IMR-90 (cell line): ENCODE measurements at regions not wholly inside any gene's neighbourhood (a gene's known extent, or its start where the extent isn't known, plus 50 kb on each side); places are given as distances from the start of the nearest gene placed in this dataset.

Experiments used
- ATAC-seq: fragments of 200-7000 bp; cut with Tn5 transposase; 2 replicates; pipeline ENCODE4 v1.9.1; 2020; ENCODE audit warnings: low read depth, mild to moderate bottlenecking, moderate library complexity
- BruUV-seq: library from RNA; stranded (reverse); fragments of 400-500 nt; replicated peaks from 2 replicates; lab custom pipeline; 2021; lab: Mats Ljungman, UMichigan
- CTCF ChIA-PET: fragments of 300-600 bp; formaldehyde crosslinking; extraction: SDS; loops from one replicate; lab custom pipeline; 2021; ENCODE audit warnings: antibody characterized with exemption; lab: Yijun Ruan, JAX
- POLR2A ChIA-PET: fragments of 300-600 bp; sonication (Branson Sonifier 250); formaldehyde crosslinking; loops from one replicate; lab custom pipeline; 2022; ENCODE audit warnings: antibody characterized with exemption; ENCODE audit not compliant: unreplicated experiment; lab: Charles Lee
- DNase-seq: peaks from one replicate; pipeline ENCODE4 v3.0.0; 2013
- H2AFZ ChIP-seq: replicated peaks from 2 replicates; pipeline ENCODE3; 2013; ENCODE audit warnings: low read length, mild to moderate bottlenecking; ENCODE audit not compliant: poor library complexity
- H2AK5ac ChIP-seq: 2 replicates; pipeline ENCODE4 v1.6.1; 2013; ENCODE audit warnings: low read depth, low read length, inconsistent platforms
- H2AK9ac ChIP-seq: replicated peaks from 2 replicates; pipeline ENCODE3; 2013; ENCODE audit warnings: mild to moderate bottlenecking, low read depth, low read length, moderate library complexity; ENCODE audit not compliant: poor library complexity
- H2BK120ac ChIP-seq: 2 replicates; pipeline ENCODE4 v1.6.1; 2013; ENCODE audit warnings: low read depth, low read length, inconsistent platforms
- H2BK15ac ChIP-seq: 3 replicates; pipeline ENCODE4 v1.6.1; 2013; ENCODE audit warnings: low read depth, low read length, inconsistent platforms
- H2BK20ac ChIP-seq: 2 replicates; pipeline ENCODE4 v1.6.1; 2013; ENCODE audit warnings: low read depth, mild to moderate bottlenecking, inconsistent platforms, low read length, moderate library complexity
- H2BK5ac ChIP-seq: 2 replicates; pipeline ENCODE4 v1.6.1; 2013; ENCODE audit warnings: mild to moderate bottlenecking, low read depth, low read length, inconsistent platforms; ENCODE audit not compliant: poor library complexity, severe bottlenecking
- H3K14ac ChIP-seq: replicated peaks from 2 replicates; pipeline ENCODE4 v1.6.1; 2013; ENCODE audit warnings: low read depth, low read length, inconsistent platforms
- H3K18ac ChIP-seq: 2 replicates; pipeline ENCODE4 v1.6.1; 2013; ENCODE audit warnings: low read depth, low read length, control low read depth
- H3K23ac ChIP-seq: 2 replicates; pipeline ENCODE4 v1.6.1; 2013; ENCODE audit warnings: low read depth, low read length, inconsistent platforms
- H3K27ac ChIP-seq: 2 replicates; pipeline ENCODE4 v1.5.1; 2013; ENCODE audit warnings: mild to moderate bottlenecking, control low read depth, low read length; ENCODE audit not compliant: insufficient read depth
- H3K27me3 ChIP-seq: 2 replicates; pipeline ENCODE4 v1.6.1; 2013; ENCODE audit warnings: low read length; ENCODE audit not compliant: control insufficient read depth, insufficient read depth
- H3K36me3 ChIP-seq: 2 replicates; pipeline ENCODE4 v1.6.1; 2013; ENCODE audit warnings: low read length, mixed read lengths; ENCODE audit not compliant: control insufficient read depth, insufficient read depth
- H3K4ac ChIP-seq: 2 replicates; pipeline ENCODE4 v1.6.1; 2013; ENCODE audit warnings: low read depth, low read length, inconsistent platforms
- H3K4me1 ChIP-seq: 2 replicates; pipeline ENCODE4 v1.6.1; 2013; ENCODE audit warnings: low read length, mixed read lengths; ENCODE audit not compliant: control insufficient read depth, insufficient read depth
- H3K4me2 ChIP-seq: 2 replicates; pipeline ENCODE4 v1.6.1; 2013; ENCODE audit warnings: low read depth, mild to moderate bottlenecking, control low read depth, low read length, moderate library complexity
- H3K4me3 ChIP-seq: 2 replicates; pipeline ENCODE4 v1.5.1; 2013; ENCODE audit warnings: low read depth, mild to moderate bottlenecking, control low read depth, low read length, moderate library complexity; ENCODE audit not compliant: insufficient read depth
- H3K56ac ChIP-seq: 2 replicates; pipeline ENCODE4 v1.6.1; 2013; ENCODE audit warnings: low read length, inconsistent platforms; ENCODE audit not compliant: insufficient read depth; ENCODE audit errors: extremely low read depth
- H3K79me1 ChIP-seq, 2 experiments: 2 replicates each; pipeline ENCODE4 v1.6.1; 2013; ENCODE audit warnings: low read length in 2 of 2, inconsistent platforms in 1 of 2, low read depth in 1 of 2
- H3K9ac ChIP-seq: 2 replicates; pipeline ENCODE4 v1.6.1; 2013; ENCODE audit warnings: low read depth, low read length, control low read depth
- H3K9me1 ChIP-seq: 2 replicates; pipeline ENCODE4 v1.6.1; 2013; ENCODE audit warnings: low read length, inconsistent platforms; ENCODE audit not compliant: insufficient read depth
- H3K9me3 ChIP-seq: 2 replicates; pipeline ENCODE4 v1.6.1; 2013; ENCODE audit warnings: low read length; ENCODE audit not compliant: control insufficient read depth, insufficient read depth
- H4K20me1 ChIP-seq: 2 replicates; pipeline ENCODE4 v1.6.1; 2013; ENCODE audit warnings: low read length, inconsistent platforms; ENCODE audit not compliant: insufficient read depth
- H4K5ac ChIP-seq: 2 replicates; pipeline ENCODE4 v1.6.1; 2013; ENCODE audit warnings: mild to moderate bottlenecking, low read depth, low read length, control low read depth
- H4K8ac ChIP-seq, 2 experiments: 2 replicates each; pipeline ENCODE4 v1.6.1; 2013; ENCODE audit warnings: low read depth in 2 of 2, low read length in 2 of 2, control low read depth in 1 of 2, inconsistent platforms in 1 of 2
- H4K91ac ChIP-seq: 2 replicates; pipeline ENCODE4 v1.6.1; 2013; ENCODE audit warnings: low read depth, low read length, inconsistent platforms; ENCODE audit not compliant: insufficient read depth
- BHLHE40 ChIP-seq: fragments of 150-350 bp; IDR thresholded peaks from 2 replicates; pipeline ENCODE4 v1.6.1; 2016; ENCODE audit warnings: mild to moderate bottlenecking, low read depth, low read length
- CEBPB ChIP-seq: IDR thresholded peaks from 2 replicates; pipeline ENCODE4 v1.6.1; 2012; ENCODE audit warnings: low read depth, low read length, improper control_type of control experiment
- NFE2L2 ChIP-seq: fragments of 150-350 bp; IDR thresholded peaks from 2 replicates; pipeline ENCODE4 v1.6.1; 2016; ENCODE audit warnings: low read depth, mild to moderate bottlenecking, low read length
- POLR2A ChIP-seq: IDR thresholded peaks from 2 replicates; pipeline ENCODE4 v1.6.1; 2012; ENCODE audit warnings: mild to moderate bottlenecking, low read depth, low read length
- RAD21 ChIP-seq: IDR thresholded peaks from 2 replicates; pipeline ENCODE4 v1.6.1; 2012; ENCODE audit warnings: low read length, improper control_type of control experiment
- RCOR1 ChIP-seq: IDR thresholded peaks from 2 replicates; pipeline ENCODE4 v1.6.1; 2012; ENCODE audit warnings: mild to moderate bottlenecking, low read length, improper control_type of control experiment; ENCODE audit not compliant: insufficient replicate concordance
- RFX5 ChIP-seq: IDR thresholded peaks from 2 replicates; pipeline ENCODE4 v1.8.0; 2012; ENCODE audit warnings: low read depth, mild to moderate bottlenecking, low read length, moderate library complexity
- SMC3 ChIP-seq: fragments of 150-350 bp; IDR thresholded peaks from 2 replicates; pipeline ENCODE4 v1.6.1; 2016; ENCODE audit warnings: low read depth, mild to moderate bottlenecking, antibody characterized with exemption, low read length, moderate library complexity
- USF2 ChIP-seq: fragments of 150-350 bp; IDR thresholded peaks from 2 replicates; pipeline ENCODE4 v1.6.1; 2017; ENCODE audit warnings: mild to moderate bottlenecking, antibody characterized with exemption, low read length, low read depth
- WGBS, 2 experiments: methylation state at CpG; one replicate each; pipeline versions ENCODE4 v1.1.5 to v1.1.7; 2013; ENCODE audit warnings: missing lambda C conversion rate in 2 of 2; ENCODE audit not compliant: insufficient read length in 1 of 2; ENCODE audit errors: extremely low coverage in 2 of 2; 5-methylcytosine and 5-hydroxymethylcytosine counted together
- dilution Hi-C: fragments of 300-500 bp; cut with HindIII; formaldehyde crosslinking; loops from one replicate; pipeline ENCODE4 v1.14.3; 2018; ENCODE audit warnings: low sequenced_read_pairs; ENCODE audit not compliant: unreplicated experiment
- in situ Hi-C: fragments of 300-500 bp; cut with MboI; formaldehyde crosslinking; loops from 3 replicates; pipeline ENCODE4 v1.14.3; 2019; ENCODE audit warnings: low sequenced_read_pairs, inconsistent platforms, mixed read lengths
- intact Hi-C: fragments of 100-400 bp; cut with micrococcal nuclease; formaldehyde crosslinking; loops from 2 replicates; pipeline ENCODE4 v1.10.0; 2022

- Histone ChIP-seq H3K27ac (no peak overlapping the region), H2BK20ac (no peak overlapping the region), H3K14ac (no peak overlapping the region), H3K56ac (no peak overlapping the region), H3K18ac (no peak overlapping the region), H2BK5ac (no peak overlapping the region), H3K4ac (no peak overlapping the region), H2BK15ac (no peak overlapping the region), H2AFZ (no peak overlapping the region), H3K4me2 (no peak overlapping the region), H3K36me3 (no peaks in the 10 kb centered on the region), H4K8ac (no peak overlapping the region), H2AK5ac (no peak overlapping the region), H2BK120ac (no peak overlapping the region), H4K91ac (no peak overlapping the region), H4K20me1 (no peaks in the 10 kb centered on the region), H3K27me3 (no peaks in the 10 kb centered on the region), H4K5ac (no peak overlapping the region), H3K4me3 (no peak overlapping the region), H3K9me3 (no peaks in the 10 kb centered on the region), H2AK9ac (no peak overlapping the region), H3K9me1 (no peaks in the 10 kb centered on the region), H3K79me1 (no peaks in the 10 kb centered on the region), H3K9ac (no peak overlapping the region), H3K4me1 (no peaks in the 10 kb centered on the region), H3K23ac (no peak overlapping the region)
- intact Hi-C loops: no loop called here
- ChIA-PET POLR2A (no interaction called here), CTCF (interaction anchor here (0.7 kb wide), 1 partner anchor 207 kb away, joined by 3 read pairs; no protein-coding TSS in a partner anchor)
- DNase-seq: no peak
- TF ChIP-seq NFE2L2: no peak
- no peak for TF ChIP-seq RAD21
- TF ChIP-seq RFX5: no peak
- no peak for TF ChIP-seq RCOR1
- TF ChIP-seq POLR2A: no peak
- TF ChIP-seq SMC3: no peak
- TF ChIP-seq BHLHE40: no peak
- TF ChIP-seq CEBPB: no peak
- no peak for TF ChIP-seq USF2
- no CpG with 5 or more reads among the region's 3 CpGs for WGBS, 2 experiments
- ATAC-seq: no peak
- BruUV-seq: no TSS peak
- in situ Hi-C loops: no loop called here
- dilution Hi-C loops: no loop called here
Observed at GRCh38 chr6:115474443-115475041, 586.1 kb downstream of the FRK start.
